ENCODE measurements at regions not wholly inside any gene's neighbourhood (a gene's known extent, or its start where the extent isn't known, plus 50 kb on each side); places are given as distances from the start of the nearest gene placed in this dataset.

GRCh38 chr4:89665662-89666061 lies 171.3 kb downstream of the SNCA start:
- in situ Hi-C loops (cut with HindIII; ENCODE audit: low sequenced_read_pairs): loop anchor here (25.0 kb wide), 1 partner anchor 197 kb away; no protein-coding TSS in a partner anchor

GRCh38 chr4:89664521-89664920 lies 172.4 kb downstream of the SNCA start:
- no peak for TF ChIP-seq CTCF (IDR thresholded peaks at IDR 0.05; ENCODE audit: low read depth, low read length, missing control alignments)
- in situ Hi-C loops (cut with HindIII; ENCODE audit: low sequenced_read_pairs): loop anchor here (25.0 kb wide), 1 partner anchor 198 kb away; no protein-coding TSS in a partner anchor
- DNase-seq (ENCODE audit: low read depth): no peak
- H3K4me3 ChIP-seq (ENCODE audit: low read depth, low read length): no peak overlapping the region

More at GRCh38 chr4:89665662-89666061, 171.3 kb downstream of the SNCA start:
- TF ChIP-seq CTCF (IDR thresholded peaks at IDR 0.05; ENCODE audit: low read depth, low read length, missing control alignments): no peak
- no peak overlapping the region for H3K4me3 ChIP-seq (ENCODE audit: low read depth, low read length)
- DNase-seq (ENCODE audit: low read depth): no peak

GRCh38 chr4:89661173-89661899 lies 175.6 kb downstream of the SNCA start:
- no peak for TF ChIP-seq CTCF (IDR thresholded peaks at IDR 0.05; ENCODE audit: low read depth, low read length, missing control alignments)
- no peak overlapping the region for H3K4me3 ChIP-seq (ENCODE audit: low read depth, low read length)
- DNase-seq (ENCODE audit: low read depth): peak; percentile 20
- in situ Hi-C loops (cut with HindIII; ENCODE audit: low sequenced_read_pairs): loop anchor here (25.0 kb wide), 1 partner anchor 201 kb away; no protein-coding TSS in a partner anchor

- DNase-seq (ENCODE audit: low read depth): no peak
- no peak for TF ChIP-seq CTCF (IDR thresholded peaks at IDR 0.05; ENCODE audit: low read depth, low read length, missing control alignments)
- in situ Hi-C loops (cut with HindIII; ENCODE audit: low sequenced_read_pairs): loop anchor here (25.0 kb wide), 1 partner anchor 202 kb away; no protein-coding TSS in a partner anchor
- no peak overlapping the region for H3K4me3 ChIP-seq (ENCODE audit: low read depth, low read length)
These were observed 176.4 kb downstream of the SNCA start for GRCh38 chr4:89660444-89661172.

- DNase-seq (ENCODE audit: low read depth): no peak
- in situ Hi-C loops (cut with HindIII; ENCODE audit: low sequenced_read_pairs): loop anchor here (25.0 kb wide), 1 partner anchor 204 kb away; no protein-coding TSS in a partner anchor
- H3K4me3 ChIP-seq (ENCODE audit: low read depth, low read length): no peak overlapping the region
- no peak for TF ChIP-seq CTCF (IDR thresholded peaks at IDR 0.05; ENCODE audit: low read depth, low read length, missing control alignments)
These were observed 178.3 kb downstream of the SNCA start for GRCh38 chr4:89658701-89659024.

- peak; percentile 31 for DNase-seq (ENCODE audit: low read depth)
- in situ Hi-C loops (cut with HindIII; ENCODE audit: low sequenced_read_pairs): loop anchor here (25.0 kb wide), 1 partner anchor 204 kb away; no protein-coding TSS in a partner anchor
- peak; percentile 35 for TF ChIP-seq CTCF (IDR thresholded peaks at IDR 0.05; ENCODE audit: low read depth, low read length, missing control alignments)
- no peak overlapping the region for H3K4me3 ChIP-seq (ENCODE audit: low read depth, low read length)
These were observed 178.8 kb downstream of the SNCA start for GRCh38 chr4:89657931-89658700.

Data from astrocyte of the cerebellum (primary cell).